ENCODE measurements at regions not wholly inside any gene's neighbourhood (a gene's known extent, or its start where the extent isn't known, plus 50 kb on each side); places are given as distances from the start of the nearest gene placed in this dataset.

DNA sequence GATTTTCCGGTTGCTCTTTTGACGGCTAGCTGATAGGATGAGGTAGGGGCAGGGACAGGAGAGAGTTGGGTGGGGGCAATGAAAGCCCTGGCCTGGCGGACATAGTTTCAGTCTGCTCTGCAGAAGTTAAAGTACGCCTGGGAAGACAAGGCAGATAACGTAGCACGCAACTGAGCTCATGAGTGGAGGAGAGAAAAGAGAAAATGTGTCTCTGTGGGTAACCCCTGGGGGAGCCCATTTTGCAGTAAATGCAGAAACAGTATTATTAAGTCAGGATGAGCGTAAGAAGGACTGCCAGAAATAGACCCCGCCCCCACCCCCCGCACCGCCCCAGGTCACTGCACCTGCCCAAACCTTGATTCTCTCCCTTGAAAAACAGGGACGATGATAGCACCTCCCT lies 51.7 kb upstream of the TARBP1 start:
- Histone ChIP-seq H3K27ac (peak overlapping the region; percentile 91 to 99), H3K4me3 (peak overlapping the region; percentile 53)
- DNase-seq (ENCODE audit: low spot score): no peak
- TF ChIP-seq CTCF (IDR thresholded peaks at IDR 0.05): no peak

- Histone ChIP-seq H3K27ac (peak overlapping the region; percentile 91 to 99), H3K4me3 (peak overlapping the region; percentile 53)
- DNase-seq (ENCODE audit: low spot score): no peak
- no peak for TF ChIP-seq CTCF (IDR thresholded peaks at IDR 0.05)
These were observed 50.9 kb upstream of the TARBP1 start for GRCh38 chr1:234529950-234530237.

DNA sequence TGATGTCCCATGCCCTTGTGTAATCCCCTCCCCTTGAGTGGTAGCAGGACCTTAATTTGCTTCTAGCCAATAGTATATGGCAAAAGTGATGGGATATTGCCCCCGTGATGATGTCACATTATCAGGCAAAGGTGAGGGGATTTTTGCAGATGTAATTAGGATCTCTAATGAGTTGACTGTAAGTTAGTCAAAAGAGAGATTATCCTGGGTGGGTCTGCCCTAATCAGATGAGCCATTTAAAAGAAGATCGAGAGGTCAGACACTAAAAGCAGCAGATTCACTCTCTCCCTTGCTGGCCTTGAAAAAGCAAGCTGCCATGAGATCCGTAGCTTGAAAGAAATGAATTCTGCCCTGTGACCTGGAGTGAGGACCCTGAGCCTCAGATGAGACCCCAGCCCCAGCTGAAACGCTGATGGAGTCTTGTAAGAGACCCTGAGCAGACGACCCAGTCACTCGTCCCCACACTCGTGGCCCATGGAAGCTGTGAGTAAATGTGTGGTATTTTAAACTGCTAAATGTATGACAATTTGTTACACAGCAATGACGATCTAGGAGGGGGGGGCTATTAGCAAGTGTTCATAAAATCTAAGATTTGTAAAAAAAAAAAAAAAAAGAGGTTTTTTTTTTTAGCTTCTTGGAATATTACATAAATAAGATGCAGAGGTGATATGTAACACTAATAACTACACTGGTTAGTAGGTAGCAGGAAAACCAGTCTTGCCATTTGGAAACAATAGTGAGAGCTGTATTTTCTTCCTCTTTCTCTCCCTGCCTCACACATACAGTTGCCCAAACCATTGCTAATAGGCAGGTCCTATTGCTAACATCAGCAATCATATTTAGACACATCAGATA lies 50.3 kb upstream of the TARBP1 start:
- no peak for DNase-seq (ENCODE audit: low spot score)
- no peak for TF ChIP-seq CTCF (IDR thresholded peaks at IDR 0.05)
- Histone ChIP-seq H3K27ac (peak overlapping the region; percentile 91 to 99), H3K4me3 (peak overlapping the region; percentile 53)
